HEK293T (cell line): ENCODE measurements at regions not wholly inside any gene's neighbourhood (a gene's known extent, or its start where the extent isn't known, plus 50 kb on each side); places are given as distances from the start of the nearest gene placed in this dataset.

Source experiments
- CTCF ChIA-PET: fragments of 350-600 bp; formaldehyde crosslinking; extraction: SDS; loops from one replicate; lab custom pipeline; 2021; ENCODE audit warnings: antibody characterized with exemption, inconsistent platforms; lab: Yijun Ruan, JAX
- POLR2A ChIA-PET: fragments of 350-600 bp; formaldehyde crosslinking; extraction: SDS; loops from one replicate; lab custom pipeline; 2020; ENCODE audit warnings: antibody characterized with exemption, inconsistent platforms; lab: Yijun Ruan, JAX
- DNase-seq: peaks from one replicate; pipeline ENCODE4 v3.0.0; 2012; ENCODE audit warnings: mixed read lengths; ENCODE audit errors: extremely low spot score
- ARNT ChIP-seq: fragments of 450-650 bp; IDR thresholded peaks from 2 replicates; pipeline ENCODE4 v1.6.1; 2017; ENCODE audit warnings: mild to moderate bottlenecking
- BHLHE40 ChIP-seq: fragments of 450-650 bp; IDR thresholded peaks from 2 replicates; pipeline ENCODE4 v1.6.1; 2016; ENCODE audit warnings: mild to moderate bottlenecking, moderate library complexity, borderline replicate concordance
- CTBP1 ChIP-seq: fragments of 450-650 bp; IDR thresholded peaks from 2 replicates; pipeline ENCODE4 v1.6.1; 2016; ENCODE audit warnings: borderline replicate concordance
- ELF4 ChIP-seq: fragments of 450-650 bp; IDR thresholded peaks from 2 replicates; pipeline ENCODE4 v1.6.1; 2017; ENCODE audit warnings: antibody characterized with exemption
- FOXA1 ChIP-seq: fragments of 450-650 bp; IDR thresholded peaks from 2 replicates; pipeline ENCODE4 v1.6.1; 2016; ENCODE audit warnings: mild to moderate bottlenecking
- FOXK2 ChIP-seq: fragments of 450-650 bp; IDR thresholded peaks from 2 replicates; pipeline ENCODE4 v1.6.1; 2016; ENCODE audit warnings: mild to moderate bottlenecking
- FOXM1 ChIP-seq: fragments of 450-650 bp; IDR thresholded peaks from 2 replicates; pipeline ENCODE4 v1.6.1; 2017; ENCODE audit warnings: mild to moderate bottlenecking, borderline replicate concordance
- HDGF ChIP-seq: fragments of 450-650 bp; IDR thresholded peaks from 2 replicates; pipeline ENCODE4 v1.6.1; 2017; ENCODE audit warnings: antibody characterized with exemption, borderline replicate concordance
- L3MBTL2 ChIP-seq: fragments of 450-650 bp; conservative IDR thresholded peaks from 2 replicates; pipeline ENCODE4 v1.6.1; 2016; ENCODE audit warnings: mild to moderate bottlenecking
- LEF1 ChIP-seq: fragments of 450-650 bp; IDR thresholded peaks from 2 replicates; pipeline ENCODE4 v1.6.1; 2017; ENCODE audit warnings: mild to moderate bottlenecking, borderline replicate concordance
- NFRKB ChIP-seq: fragments of 450-650 bp; IDR thresholded peaks from 2 replicates; pipeline ENCODE4 v1.6.1; 2016; ENCODE audit warnings: mild to moderate bottlenecking, moderate library complexity
- PKNOX1 ChIP-seq: fragments of 450-650 bp; IDR thresholded peaks from 2 replicates; pipeline ENCODE4 v1.6.1; 2016
- SP1 ChIP-seq: fragments of 450-650 bp; IDR thresholded peaks from 2 replicates; pipeline ENCODE4 v1.6.1; 2017
- SUZ12 ChIP-seq: fragments of 450-650 bp; IDR thresholded peaks from 2 replicates; pipeline ENCODE4 v1.6.1; 2016; ENCODE audit warnings: mild to moderate bottlenecking
- TARDBP ChIP-seq: fragments of 450-650 bp; IDR thresholded peaks from 2 replicates; pipeline ENCODE4 v1.6.1; 2016
- ZNF384 ChIP-seq: fragments of 450-650 bp; IDR thresholded peaks from 2 replicates; pipeline ENCODE4 v1.6.1; 2016

- CTCF ChIA-PET = no interaction called here
- no peak for DNase-seq
Measured at GRCh38 chr17:77875881-77876509, 82.5 kb upstream of the TNRC6C start.

GRCh38 chr17:77877036-77877435, 81.5 kb upstream of the TNRC6C start:
- POLR2A ChIA-PET = no interaction called here
- no peak for DNase-seq

More at GRCh38 chr17:77875881-77876509, 82.5 kb upstream of the TNRC6C start:
- POLR2A ChIA-PET = no interaction called here
- no peak for TF ChIP-seq LEF1
- TF ChIP-seq ELF4 = no peak
- TF ChIP-seq TARDBP = no peak
- no peak for TF ChIP-seq FOXM1
- no peak for TF ChIP-seq ARNT
- no peak for TF ChIP-seq SUZ12
- TF ChIP-seq FOXK2 = no peak
- TF ChIP-seq ZNF384 = no peak
- TF ChIP-seq SP1 = no peak
- no peak for TF ChIP-seq PKNOX1
- TF ChIP-seq L3MBTL2 = no peak

GRCh38 chr17:77877646-77878355, 80.7 kb upstream of the TNRC6C start:
- CTCF ChIA-PET = interaction anchor here (0.9 to 1.2 kb wide), 2 partner anchors 15 kb away, joined by 3 to 4 read pairs; no protein-coding TSS in a partner anchor
- POLR2A ChIA-PET = interaction anchor here (1.5 kb wide), 1 partner anchor 10 kb away, joined by 3 read pairs; no protein-coding TSS in a partner anchor
- no peak for DNase-seq
- TF ChIP-seq FOXA1 (no peak), BHLHE40 (no peak), ARNT (no peak), SUZ12 (no peak), SP1 (no peak), FOXM1 (no peak), NFRKB (no peak), CTBP1 (no peak), LEF1 (no peak), FOXK2 (no peak), PKNOX1 (no peak), TARDBP (no peak), ELF4 (no peak), L3MBTL2 (no peak), ZNF384 (no peak), HDGF (no peak)

More at GRCh38 chr17:77877036-77877435, 81.5 kb upstream of the TNRC6C start:
- TF ChIP-seq FOXM1 (no peak), FOXK2 (no peak), SUZ12 (no peak), SP1 (no peak), ARNT (no peak)
- CTCF ChIA-PET = interaction anchor here (1.2 kb wide), 1 partner anchor 15 kb away, joined by 4 read pairs; no protein-coding TSS in a partner anchor

DNA sequence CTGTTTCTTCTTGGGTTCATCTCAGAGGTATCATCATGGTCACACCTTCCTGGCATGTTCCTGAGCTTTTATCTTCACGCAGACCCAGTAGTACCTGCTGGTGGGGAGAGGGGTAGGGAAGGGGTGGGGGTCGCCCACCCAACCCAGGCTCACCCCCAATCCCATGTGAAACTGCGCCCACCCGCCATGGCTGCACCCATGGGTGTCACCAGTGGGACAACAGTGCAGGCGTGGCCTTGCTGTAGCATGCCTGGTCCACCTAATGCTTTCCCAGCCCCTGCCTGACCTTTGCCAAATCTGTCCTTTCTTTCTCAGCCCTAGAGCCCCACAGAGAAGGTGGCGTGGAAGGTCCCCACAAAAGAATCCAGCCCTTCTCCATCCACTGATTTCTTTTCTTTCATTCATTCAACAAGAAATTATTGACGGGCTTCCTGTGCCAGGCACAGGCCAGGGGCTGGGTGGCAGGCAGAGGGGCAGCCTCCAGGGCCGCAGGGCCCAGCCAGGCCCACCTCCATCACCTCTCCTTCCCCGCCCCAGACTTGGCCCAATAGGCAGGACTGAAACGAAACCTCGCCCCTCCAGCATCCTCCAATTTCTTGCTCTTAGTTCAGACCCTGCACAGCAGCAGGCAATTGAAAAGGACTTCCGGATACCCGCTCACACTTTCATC, 79.1 kb upstream of the TNRC6C start:
- ChIA-PET CTCF (interaction anchor here (0.9 kb wide), 1 partner anchor 13 kb away, joined by 3 read pairs; no protein-coding TSS in a partner anchor), POLR2A (no interaction called here)
- no peak for TF ChIP-seq NFRKB
- TF ChIP-seq ELF4 = no peak
- TF ChIP-seq PKNOX1 = no peak

DNA sequence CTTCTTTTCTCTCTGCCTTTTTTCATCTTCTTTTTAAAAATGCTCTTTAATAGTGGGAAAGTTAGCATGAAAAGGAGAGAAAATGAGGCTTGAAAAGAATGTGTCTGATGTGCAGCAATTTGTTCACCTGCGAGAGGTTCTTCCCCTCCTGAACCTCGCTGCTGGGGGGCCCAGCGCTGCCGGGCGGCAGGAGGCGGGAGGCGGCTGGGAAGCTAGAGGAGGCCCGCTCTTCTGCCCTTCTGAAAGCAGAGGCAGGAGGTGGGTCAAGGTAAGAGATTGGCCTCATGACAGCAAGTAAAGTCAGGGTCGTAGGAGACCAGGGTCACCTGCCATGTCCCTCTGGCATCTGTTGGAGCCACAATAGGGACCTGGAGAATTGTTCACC, 78.6 kb upstream of the TNRC6C start:
- ChIA-PET CTCF (no interaction called here), POLR2A (no interaction called here)
- DNase-seq = no peak
- no peak for TF ChIP-seq ZNF384
- no peak for TF ChIP-seq ELF4
- no peak for TF ChIP-seq SP1
- no peak for TF ChIP-seq FOXM1
- no peak for TF ChIP-seq NFRKB
- TF ChIP-seq L3MBTL2 = no peak
- no peak for TF ChIP-seq PKNOX1
- no peak for TF ChIP-seq LEF1
- TF ChIP-seq FOXK2 = no peak

More for the DNA sequence above, 79.1 kb upstream of the TNRC6C start:
- no peak for DNase-seq
